ENCODE measurements at regions not wholly inside any gene's neighbourhood (a gene's known extent, or its start where the extent isn't known, plus 50 kb on each side); places are given as distances from the start of the nearest gene placed in this dataset.
"Not testable (repeated sequence)": the region's sequence is repeated elsewhere in the genome, so short reads cannot be mapped to it uniquely, and the experiment has no call there.

- no peak for DNase-seq
Measured at GRCh38 chr5:152106571-152106970, 181.9 kb upstream of the GLRA1 start.

- DNase-seq = no peak
Measured at GRCh38 chr5:152105085-152105484, 180.4 kb upstream of the GLRA1 start.

- DNase-seq = no peak
Measured at GRCh38 chr5:152104211-152104610, 179.6 kb upstream of the GLRA1 start.

- DNase-seq = not testable (repeated sequence)
Measured at GRCh38 chr5:152102908-152103307, 178.3 kb upstream of the GLRA1 start.

GRCh38 chr5:152102057-152102456, 177.4 kb upstream of the GLRA1 start:
- DNase-seq = no peak

GRCh38 chr5:152100462-152100861, 175.8 kb upstream of the GLRA1 start:
- no peak for DNase-seq

- DNase-seq = no peak
Measured at GRCh38 chr5:152097128-152097527, 172.5 kb upstream of the GLRA1 start.

- no peak for DNase-seq
Measured at GRCh38 chr5:152094716-152095115, 170.1 kb upstream of the GLRA1 start.

- no peak for DNase-seq
Measured at GRCh38 chr5:152094060-152094459, 169.4 kb upstream of the GLRA1 start.

GRCh38 chr5:152092580-152092979, 167.9 kb upstream of the GLRA1 start:
- DNase-seq = no peak

GRCh38 chr5:152089644-152090043, 165.0 kb upstream of the GLRA1 start:
- DNase-seq = no peak

GRCh38 chr5:152086668-152087067, 162.0 kb upstream of the GLRA1 start:
- no peak for DNase-seq

GRCh38 chr5:152084476-152084875, 159.8 kb upstream of the GLRA1 start:
- no peak for DNase-seq

- DNase-seq = no peak
Measured at GRCh38 chr5:152083231-152083630, 158.6 kb upstream of the GLRA1 start.

- peak; percentile 12 for DNase-seq
Measured at GRCh38 chr5:152072091-152072490, 147.4 kb upstream of the GLRA1 start.

GRCh38 chr5:152070591-152070990, 145.9 kb upstream of the GLRA1 start:
- DNase-seq = no peak

- DNase-seq = no peak
Measured at GRCh38 chr5:152066784-152067183, 142.1 kb upstream of the GLRA1 start.

- no peak for DNase-seq
Measured at GRCh38 chr5:152063004-152063403, 138.4 kb upstream of the GLRA1 start.

GRCh38 chr5:152061095-152061494, 136.4 kb upstream of the GLRA1 start:
- DNase-seq = no peak

- DNase-seq = no peak
Measured at GRCh38 chr5:152058267-152058666, 133.6 kb upstream of the GLRA1 start.

GRCh38 chr5:152056931-152057330, 132.3 kb upstream of the GLRA1 start:
- no peak for DNase-seq

GRCh38 chr5:152052470-152052869, 127.8 kb upstream of the GLRA1 start:
- DNase-seq = no peak

GRCh38 chr5:152051499-152052454, 127.1 kb upstream of the GLRA1 start:
- DNase-seq = no peak

GRCh38 chr5:152046361-152046760, 121.7 kb upstream of the GLRA1 start:
- no peak for DNase-seq
